Activated T-helper 1 cell treated with anti-CD3 and anti-CD28 coated beads, Interleukin-12 subunit alpha, Interleukin-12 subunit beta, Interleukin-2, Interleukin-4 antibody, amounts not matched to agents 30 ng/mL and 10 ng/mL and 1 ng/mL, durations not matched to agents 14 hours and 24 hours and 36 hours (primary cell): ENCODE measurements at regions not wholly inside any gene's neighbourhood (a gene's known extent, or its start where the extent isn't known, plus 50 kb on each side); places are given as distances from the start of the nearest gene placed in this dataset.

Experiments used
- DNase-seq: peaks from one replicate; pipeline ENCODE4 v3.0.0; 2021; ENCODE audit warnings: low spot score
- H3K27ac Mint-ChIP-seq: one replicate; pipeline ENCODE4 v1.8.0; 2021; ENCODE audit warnings: mild to moderate bottlenecking, mixed read lengths
- H3K27me3 Mint-ChIP-seq: one replicate; pipeline ENCODE4 v1.8.0; 2022; ENCODE audit warnings: mild to moderate bottlenecking, moderate library complexity, mixed read lengths; ENCODE audit not compliant: insufficient read depth
- H3K36me3 Mint-ChIP-seq: one replicate; pipeline ENCODE4 v1.8.0; 2021; ENCODE audit warnings: low read depth, mixed read lengths
- H3K4me1 Mint-ChIP-seq: one replicate; pipeline ENCODE4 v1.8.0; 2021; ENCODE audit warnings: low read depth, mixed read lengths
- H3K4me3 Mint-ChIP-seq: one replicate; pipeline ENCODE4 v1.8.0; 2021; ENCODE audit warnings: mild to moderate bottlenecking, moderate library complexity, mixed read lengths
- H3K9me3 Mint-ChIP-seq: one replicate; pipeline ENCODE4 v1.8.0; 2021; ENCODE audit warnings: mixed read lengths
- intact Hi-C: fragments of 100-400 bp; cut with micrococcal nuclease; formaldehyde crosslinking; loops from one replicate; pipeline ENCODE4 v1.15.1; 2024

GRCh38 chr15:81491414-81492096 lies 117.5 kb upstream of the TMC3 start:
- Mint-ChIP-seq H3K36me3 (no peaks in the 10 kb centered on the region), H3K27ac (no peak overlapping the region), H3K27me3 (peaks cover 5% of the 10 kb centered on the region), H3K4me3 (no peak overlapping the region), H3K9me3 (peaks cover 4% of the 10 kb centered on the region), H3K4me1 (no peaks in the 10 kb centered on the region)
- DNase-seq = no peak
- intact Hi-C loops = no loop called here

- Mint-ChIP-seq H3K4me1 (no peaks in the 10 kb centered on the region), H3K27ac (no peak overlapping the region), H3K9me3 (peaks cover 4% of the 10 kb centered on the region), H3K4me3 (no peak overlapping the region), H3K27me3 (peaks cover 7% of the 10 kb centered on the region), H3K36me3 (no peaks in the 10 kb centered on the region)
- intact Hi-C loops = no loop called here
- no peak for DNase-seq
These were observed 111.8 kb upstream of the TMC3 start for GRCh38 chr15:81485806-81486205.

- intact Hi-C loops = no loop called here
- H3K27me3 Mint-ChIP-seq = peaks cover 7% of the 10 kb centered on the region
- no peaks in the 10 kb centered on the region for H3K4me1 Mint-ChIP-seq
- H3K36me3 Mint-ChIP-seq = no peaks in the 10 kb centered on the region
- no peak overlapping the region for H3K27ac Mint-ChIP-seq
- no peak for DNase-seq
- no peak overlapping the region for H3K4me3 Mint-ChIP-seq
- H3K9me3 Mint-ChIP-seq = no peaks in the 10 kb centered on the region
These were observed 110.3 kb upstream of the TMC3 start for GRCh38 chr15:81484086-81484955.

GRCh38 chr15:81483496-81483895 lies 109.5 kb upstream of the TMC3 start:
- peaks cover 3% of the 10 kb centered on the region for H3K27me3 Mint-ChIP-seq
- intact Hi-C loops = no loop called here
- no peaks in the 10 kb centered on the region for H3K9me3 Mint-ChIP-seq
- H3K4me1 Mint-ChIP-seq = no peaks in the 10 kb centered on the region
- DNase-seq = no peak
- H3K36me3 Mint-ChIP-seq = no peaks in the 10 kb centered on the region
- H3K27ac Mint-ChIP-seq = no peak overlapping the region
- H3K4me3 Mint-ChIP-seq = no peak overlapping the region

- no peak overlapping the region for H3K4me3 Mint-ChIP-seq
- H3K4me1 Mint-ChIP-seq = no peaks in the 10 kb centered on the region
- intact Hi-C loops = loop anchor here (2.0 kb wide), 2 partner anchors 207 to 457 kb away; no protein-coding TSS in a partner anchor
- no peaks in the 10 kb centered on the region for H3K9me3 Mint-ChIP-seq
- no peaks in the 10 kb centered on the region for H3K36me3 Mint-ChIP-seq
- no peak overlapping the region for H3K27ac Mint-ChIP-seq
- H3K27me3 Mint-ChIP-seq = peaks cover 2% of the 10 kb centered on the region
- no peak for DNase-seq
These were observed 107.3 kb upstream of the TMC3 start for GRCh38 chr15:81481346-81481745.

GRCh38 chr15:81480645-81481053 lies 106.6 kb upstream of the TMC3 start:
- Mint-ChIP-seq H3K4me3 (no peak overlapping the region), H3K27ac (no peak overlapping the region), H3K4me1 (no peaks in the 10 kb centered on the region), H3K9me3 (no peaks in the 10 kb centered on the region), H3K27me3 (peaks cover 2% of the 10 kb centered on the region), H3K36me3 (no peaks in the 10 kb centered on the region)
- no peak for DNase-seq
- intact Hi-C loops = loop anchor here (1.0 to 2.0 kb wide), 4 partner anchors 70 to 567 kb away; no protein-coding TSS in a partner anchor

GRCh38 chr15:81478354-81478753 lies 104.3 kb upstream of the TMC3 start:
- no peaks in the 10 kb centered on the region for H3K4me1 Mint-ChIP-seq
- H3K4me3 Mint-ChIP-seq = no peak overlapping the region
- intact Hi-C loops = no loop called here
- no peaks in the 10 kb centered on the region for H3K36me3 Mint-ChIP-seq
- H3K9me3 Mint-ChIP-seq = no peaks in the 10 kb centered on the region
- no peak overlapping the region for H3K27ac Mint-ChIP-seq
- peaks cover 2% of the 10 kb centered on the region for H3K27me3 Mint-ChIP-seq
- no peak for DNase-seq

- Mint-ChIP-seq H3K27me3 (peaks cover 2% of the 10 kb centered on the region), H3K36me3 (no peaks in the 10 kb centered on the region), H3K4me1 (no peaks in the 10 kb centered on the region), H3K4me3 (no peak overlapping the region), H3K27ac (no peak overlapping the region), H3K9me3 (no peaks in the 10 kb centered on the region)
- no peak for DNase-seq
- intact Hi-C loops = no loop called here
These were observed 101.9 kb upstream of the TMC3 start for GRCh38 chr15:81475926-81476325.

- H3K9me3 Mint-ChIP-seq = no peaks in the 10 kb centered on the region
- DNase-seq = no peak
- H3K36me3 Mint-ChIP-seq = no peaks in the 10 kb centered on the region
- H3K4me1 Mint-ChIP-seq = no peaks in the 10 kb centered on the region
- H3K27ac Mint-ChIP-seq = no peak overlapping the region
- no peak overlapping the region for H3K4me3 Mint-ChIP-seq
- peaks cover 2% of the 10 kb centered on the region for H3K27me3 Mint-ChIP-seq
- intact Hi-C loops = no loop called here
These were observed 101.5 kb upstream of the TMC3 start for GRCh38 chr15:81475471-81475870.

GRCh38 chr15:81473946-81474345 lies 99.9 kb upstream of the TMC3 start:
- DNase-seq = no peak
- H3K27me3 Mint-ChIP-seq = peaks cover 9% of the 10 kb centered on the region
- H3K4me1 Mint-ChIP-seq = no peaks in the 10 kb centered on the region
- intact Hi-C loops = no loop called here
- H3K4me3 Mint-ChIP-seq = no peak overlapping the region
- H3K27ac Mint-ChIP-seq = no peak overlapping the region
- no peaks in the 10 kb centered on the region for H3K9me3 Mint-ChIP-seq
- H3K36me3 Mint-ChIP-seq = no peaks in the 10 kb centered on the region

GRCh38 chr15:81473177-81473576 lies 99.2 kb upstream of the TMC3 start:
- Mint-ChIP-seq H3K4me1 (no peaks in the 10 kb centered on the region), H3K4me3 (no peak overlapping the region), H3K9me3 (no peaks in the 10 kb centered on the region), H3K27me3 (peaks cover 9% of the 10 kb centered on the region), H3K27ac (no peak overlapping the region), H3K36me3 (no peaks in the 10 kb centered on the region)
- intact Hi-C loops = no loop called here
- no peak for DNase-seq

GRCh38 chr15:81471151-81471550 lies 97.1 kb upstream of the TMC3 start:
- peaks cover 11% of the 10 kb centered on the region for H3K27me3 Mint-ChIP-seq
- no peak for DNase-seq
- no peaks in the 10 kb centered on the region for H3K36me3 Mint-ChIP-seq
- peaks cover 6% of the 10 kb centered on the region for H3K9me3 Mint-ChIP-seq
- intact Hi-C loops = no loop called here
- no peak overlapping the region for H3K4me3 Mint-ChIP-seq
- H3K27ac Mint-ChIP-seq = no peak overlapping the region
- no peaks in the 10 kb centered on the region for H3K4me1 Mint-ChIP-seq

- intact Hi-C loops = no loop called here
- Mint-ChIP-seq H3K27me3 (peaks cover 14% of the 10 kb centered on the region), H3K4me3 (no peak overlapping the region), H3K36me3 (no peaks in the 10 kb centered on the region), H3K4me1 (no peaks in the 10 kb centered on the region), H3K9me3 (peaks cover 17% of the 10 kb centered on the region), H3K27ac (no peak overlapping the region)
- no peak for DNase-seq
These were observed 95.1 kb upstream of the TMC3 start for GRCh38 chr15:81469154-81469553.
